GOT3 (cell line): ENCODE measurements at regions not wholly inside any gene's neighbourhood (a gene's known extent, or its start where the extent isn't known, plus 50 kb on each side); places are given as distances from the start of the nearest gene placed in this dataset.

Experiments
- DNase-seq: peaks from one replicate; lab custom pipeline; 2025; ENCODE audit warnings: mixed read lengths; lab: John Stamatoyannopoulos, UW

DNA sequence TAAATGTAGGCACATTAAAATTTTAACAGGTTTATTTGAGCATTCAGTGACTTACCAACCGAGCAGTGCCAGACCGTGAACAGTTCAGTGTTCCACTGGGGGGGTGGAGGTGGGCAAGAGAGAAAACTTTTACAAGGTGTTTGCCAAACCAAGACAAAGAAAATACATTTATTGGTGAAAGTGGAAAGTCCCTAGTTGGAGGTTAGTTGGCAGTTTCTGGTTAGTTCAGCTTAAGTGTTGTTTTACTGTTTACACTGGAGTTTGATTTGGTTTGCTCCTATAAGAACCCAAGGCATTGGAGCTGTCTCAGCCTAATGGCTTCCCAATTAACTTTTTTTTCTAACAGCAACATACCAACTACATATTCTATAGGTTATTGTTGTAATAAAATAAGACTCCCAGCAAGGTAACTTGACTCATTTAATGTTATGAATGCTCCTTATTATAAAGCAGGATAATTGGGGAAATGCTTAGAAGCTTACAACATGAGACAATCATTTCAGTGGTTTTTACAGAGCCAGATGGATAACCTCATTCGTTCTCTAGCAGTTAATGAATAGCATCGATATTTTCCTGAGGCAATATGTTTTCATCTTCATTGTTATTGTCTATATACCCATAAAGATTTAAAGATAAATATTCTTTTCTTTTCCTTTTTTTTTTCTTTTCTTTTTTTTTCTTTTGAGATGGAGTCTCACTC is 115.8 kb downstream of the ETNK1 start:
- DNase-seq: no peak

DNA sequence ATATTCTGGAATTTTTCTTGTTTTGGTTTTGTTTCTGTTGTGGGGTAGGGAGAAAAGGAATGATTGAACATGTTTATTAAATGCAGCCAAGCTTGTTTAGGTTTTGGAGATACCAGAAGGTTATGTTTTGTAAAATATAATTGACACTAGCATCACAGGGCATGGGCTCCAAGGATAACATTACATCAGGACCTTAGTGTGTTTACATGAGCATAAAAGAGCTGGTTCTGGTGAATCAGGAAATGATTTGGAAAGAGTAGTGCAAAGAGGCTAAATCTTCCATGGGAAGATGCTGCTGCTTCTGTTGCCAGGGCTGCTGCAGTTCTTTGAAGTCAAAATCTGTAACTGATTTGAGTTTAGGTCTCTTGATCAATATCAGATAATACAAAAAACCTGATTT is 118.7 kb downstream of the ETNK1 start:
- no peak for DNase-seq

- no peak for DNase-seq
Measured at GRCh38 chr12:22744197-22744596, 119.2 kb downstream of the ETNK1 start.

DNA sequence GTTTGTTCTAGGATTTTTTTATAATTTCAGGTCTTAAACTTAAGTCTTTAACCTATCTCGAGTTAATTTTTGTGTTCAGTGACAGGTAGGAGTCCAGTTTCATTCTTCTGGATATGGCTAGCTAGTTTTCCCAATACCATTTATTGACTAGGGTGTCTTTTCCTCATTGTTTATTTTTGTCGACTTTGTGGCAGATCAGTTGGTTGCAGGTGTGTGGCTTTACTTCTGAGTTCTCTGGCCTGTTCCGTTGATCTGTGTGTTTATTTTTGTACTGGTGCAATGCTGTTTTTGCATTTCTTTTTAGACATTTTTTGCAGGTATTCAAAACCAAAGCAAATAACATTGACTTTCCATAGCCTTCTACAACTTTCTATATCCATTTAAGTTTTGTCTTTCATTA is 121.7 kb downstream of the ETNK1 start:
- no peak for DNase-seq

- no peak for DNase-seq
Measured at GRCh38 chr12:22755629-22756028, 130.7 kb downstream of the ETNK1 start.

GRCh38 chr12:22759769-22760674 is 135.1 kb downstream of the ETNK1 start:
- DNase-seq: no peak

DNA sequence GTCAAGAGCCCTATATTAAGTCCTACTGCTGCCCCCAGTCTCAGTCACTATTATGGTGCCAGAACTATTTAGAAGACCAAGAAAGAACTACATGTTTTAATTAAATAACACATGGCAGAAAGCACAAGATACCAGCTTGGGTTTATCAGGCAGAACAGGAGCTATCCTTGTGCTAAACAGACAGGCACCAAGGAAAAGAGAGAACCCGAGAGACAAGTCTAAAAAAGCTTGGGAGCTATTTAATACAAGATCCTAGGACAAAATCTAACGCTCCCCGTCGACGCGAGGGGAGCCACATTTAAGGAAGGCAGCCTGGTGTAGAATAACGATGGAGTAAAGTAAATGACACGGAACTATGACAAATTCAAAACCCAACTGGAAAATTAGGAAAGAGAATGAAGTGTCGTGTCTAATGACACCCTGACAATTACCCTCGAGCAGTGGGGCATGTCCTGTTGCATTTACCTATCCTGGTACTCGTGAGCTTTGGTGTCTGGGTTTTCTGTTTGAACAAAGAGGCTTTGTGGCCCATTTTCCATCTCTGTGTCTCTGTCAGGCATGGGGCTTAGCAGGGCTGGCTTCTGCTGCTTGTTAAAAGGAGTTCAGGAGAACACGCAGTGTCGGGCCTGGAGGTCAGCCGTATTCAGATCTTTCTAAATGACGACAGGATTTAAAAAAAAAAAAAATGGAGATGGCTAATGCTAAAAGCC is 140.6 kb downstream of the ETNK1 start:
- no peak for DNase-seq

DNA sequence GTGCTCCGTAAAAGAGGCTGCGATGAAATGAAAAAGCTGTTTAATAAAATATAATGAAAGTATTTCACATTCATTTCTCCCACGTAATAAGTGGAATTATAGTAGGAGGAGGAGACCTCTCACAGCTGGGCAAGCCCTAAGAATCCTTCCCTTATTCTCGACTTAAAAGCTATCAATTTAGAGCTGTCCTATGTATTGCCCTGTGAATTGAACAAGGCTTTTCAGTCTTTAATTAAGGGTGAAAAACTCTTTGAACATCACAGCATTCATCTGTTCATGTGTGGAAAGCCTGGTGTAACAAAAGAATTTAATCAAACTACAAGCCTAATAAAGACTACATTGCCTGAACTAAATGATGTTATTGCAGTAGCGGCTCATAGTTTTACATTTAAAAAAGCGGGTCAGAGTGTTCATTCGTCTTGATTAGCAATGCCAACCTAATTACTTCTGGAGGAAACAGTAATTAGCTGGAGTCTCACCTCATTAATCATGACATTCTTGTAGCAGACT is 142.0 kb downstream of the ETNK1 start:
- DNase-seq: no peak

DNA sequence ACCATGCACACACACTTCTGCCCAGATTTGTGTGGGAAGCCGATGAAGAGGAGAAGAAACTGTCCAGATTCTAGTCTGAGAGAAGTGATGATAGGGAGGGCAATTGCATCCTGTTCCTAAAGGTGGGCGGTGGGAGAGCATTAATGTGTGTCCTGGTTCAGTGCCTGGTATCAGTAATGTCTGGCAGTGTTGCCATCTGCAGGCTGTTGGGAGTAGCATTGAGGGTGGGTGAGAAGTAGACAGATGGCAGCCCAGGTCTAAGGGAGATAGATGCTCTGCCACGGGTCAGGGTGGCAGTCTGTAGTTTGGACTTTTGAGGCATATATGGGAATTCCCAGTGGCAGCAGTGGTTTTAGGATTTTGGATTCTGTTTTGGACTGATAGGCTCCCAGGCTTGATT is 156.4 kb downstream of the ETNK1 start:
- no peak for DNase-seq

GRCh38 chr12:22787557-22787956 is 162.6 kb downstream of the ETNK1 start:
- DNase-seq: no peak

- no peak for DNase-seq
Measured at GRCh38 chr12:22788913-22789312, 163.9 kb downstream of the ETNK1 start.

DNA sequence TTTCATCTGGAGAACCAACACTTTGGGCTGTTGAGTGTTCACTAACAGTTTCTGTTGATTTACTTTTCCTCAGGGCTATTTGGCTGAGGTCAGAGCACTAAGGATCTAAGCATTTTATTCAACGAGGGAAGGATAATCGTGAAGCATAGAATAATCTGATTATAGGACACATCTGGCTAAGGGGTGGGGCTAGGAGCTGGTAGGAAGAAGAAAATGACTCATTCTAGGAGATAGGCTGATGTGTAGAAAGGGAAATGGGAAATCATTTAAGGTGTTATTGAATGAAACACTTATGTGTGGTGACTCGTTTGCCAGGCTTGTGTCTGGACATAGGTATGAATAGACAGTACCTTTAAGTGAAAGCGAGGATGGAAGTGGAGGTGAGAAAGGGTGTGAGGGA is 167.2 kb downstream of the ETNK1 start:
- no peak for DNase-seq

GRCh38 chr12:22794017-22794416 is 169.0 kb downstream of the ETNK1 start:
- no peak for DNase-seq

DNA sequence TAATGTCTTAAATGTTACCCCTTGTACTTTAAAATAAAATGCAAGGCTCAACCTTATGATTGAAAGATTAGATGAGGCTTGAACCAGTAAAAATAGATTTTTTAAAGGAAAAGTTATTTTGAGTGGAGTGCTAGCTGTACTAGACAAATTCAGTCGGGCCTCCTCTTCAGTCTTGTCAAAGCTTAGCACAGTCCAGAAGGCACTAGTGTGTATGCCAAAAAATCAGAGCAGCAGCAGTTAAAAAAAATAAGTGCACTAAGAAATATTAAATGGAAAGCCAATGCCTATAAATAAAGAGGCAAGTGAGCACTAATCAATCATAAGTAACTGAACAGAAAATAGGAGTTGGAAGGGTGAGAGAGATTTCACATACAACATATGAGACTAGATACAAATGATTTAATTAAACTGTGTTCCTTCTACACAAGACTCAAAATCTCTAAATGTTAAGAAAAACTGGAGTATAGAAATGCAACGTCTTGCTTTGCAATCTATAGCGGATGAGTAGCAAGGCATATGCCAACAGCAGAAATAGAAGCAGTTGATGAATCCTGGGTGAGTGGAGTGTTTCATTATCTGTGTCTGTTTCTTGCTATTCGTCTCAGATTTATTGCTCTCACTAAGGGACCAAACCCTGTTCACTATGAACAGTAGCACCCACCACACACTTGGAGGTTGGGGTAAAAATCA is 172.1 kb downstream of the ETNK1 start:
- no peak for DNase-seq

GRCh38 chr12:22797701-22798100 is 172.7 kb downstream of the ETNK1 start:
- no peak for DNase-seq

DNA sequence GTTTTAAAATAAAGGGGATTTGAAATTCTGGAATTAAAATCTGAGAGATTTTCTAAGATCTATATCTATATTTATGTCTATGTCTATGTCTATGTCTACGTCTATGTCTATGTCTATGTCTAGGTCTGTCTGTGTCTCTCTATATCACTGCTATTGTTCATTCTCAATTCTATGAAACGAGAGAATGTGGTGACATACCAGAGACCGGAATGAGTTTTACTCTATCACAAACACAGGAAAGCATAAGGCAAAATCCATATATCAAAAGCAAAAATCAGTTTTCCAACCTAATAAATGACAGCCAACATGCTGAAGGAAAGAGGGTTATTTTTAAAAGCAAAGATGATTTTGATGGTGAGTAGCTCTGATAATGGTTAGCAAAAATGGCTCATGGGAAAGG is 173.1 kb downstream of the ETNK1 start:
- no peak for DNase-seq

- DNase-seq: no peak
Measured at GRCh38 chr12:22799503-22799902, 174.5 kb downstream of the ETNK1 start.

DNA sequence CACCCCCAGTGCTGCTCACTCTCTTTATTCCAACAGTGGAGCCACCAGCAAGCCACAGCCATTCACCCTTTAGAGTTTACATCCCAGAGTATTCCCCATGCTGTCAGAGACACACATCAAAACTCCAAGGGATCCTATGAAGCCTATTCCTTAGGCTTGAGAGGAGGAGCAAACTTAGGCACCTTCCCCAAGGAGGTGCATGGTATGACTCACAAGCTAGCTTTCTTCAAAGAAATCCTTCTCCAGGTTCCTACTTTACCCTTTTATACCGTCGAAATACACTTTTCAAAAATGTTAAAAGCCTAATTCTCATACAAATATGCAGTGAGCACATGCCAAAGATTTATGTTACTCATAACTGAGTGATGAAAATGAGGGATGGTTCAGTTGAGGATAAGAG is 175.4 kb downstream of the ETNK1 start:
- no peak for DNase-seq

DNA sequence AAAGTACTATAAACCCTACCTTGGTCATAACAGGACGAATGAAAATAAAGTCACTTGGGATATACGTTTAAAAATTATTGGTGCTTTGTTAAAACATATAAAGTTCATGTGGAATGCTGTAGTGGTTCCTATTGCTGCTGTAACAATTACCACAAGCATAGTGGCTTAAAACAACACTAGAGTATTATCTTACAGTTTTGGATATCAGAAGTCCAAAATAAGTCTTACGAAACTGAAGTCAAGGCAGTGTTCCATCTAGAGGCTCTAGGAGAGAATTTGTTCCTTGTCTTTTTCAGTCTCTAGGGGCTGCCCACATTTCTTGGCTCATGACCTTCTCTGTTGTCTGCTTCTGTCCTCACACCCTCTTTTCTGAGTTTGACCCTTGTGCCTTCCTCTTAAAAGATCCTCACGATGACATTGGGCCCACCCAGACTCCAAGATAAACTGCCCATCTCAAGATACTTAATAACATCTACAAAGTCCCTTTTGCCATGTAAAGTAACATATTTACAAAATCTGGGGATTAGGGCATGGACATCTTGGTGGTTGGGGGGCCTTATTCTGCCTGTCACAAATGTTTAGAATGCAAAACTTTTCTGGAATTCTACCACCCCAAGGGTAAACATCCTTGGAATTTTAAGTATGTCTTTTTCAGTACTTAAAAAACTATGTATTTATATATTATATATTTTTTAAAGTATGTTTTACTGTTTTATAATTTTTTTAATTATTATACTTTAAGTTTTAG is 178.1 kb downstream of the ETNK1 start:
- DNase-seq: no peak

GRCh38 chr12:22803725-22804124 is 178.8 kb downstream of the ETNK1 start:
- DNase-seq: no peak

DNA sequence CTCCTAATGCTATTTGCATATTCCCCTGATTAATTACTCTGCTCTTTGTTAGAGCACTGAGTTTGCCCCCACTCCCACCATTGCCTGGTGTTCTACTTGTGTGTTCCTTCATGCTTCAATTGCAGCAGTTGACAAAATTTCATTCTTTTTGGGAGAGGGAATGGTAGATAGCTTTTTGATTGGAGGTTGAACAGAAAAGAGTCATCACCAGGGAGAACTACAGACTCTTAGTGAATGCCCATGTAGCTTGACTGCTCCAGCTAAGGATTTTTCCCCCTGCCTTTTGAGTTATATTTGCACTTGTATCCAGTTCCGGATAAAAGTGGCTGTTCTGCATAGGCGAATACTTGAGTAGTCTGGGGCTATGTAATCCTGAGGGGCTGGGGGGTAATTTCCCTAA is 183.9 kb downstream of the ETNK1 start:
- no peak for DNase-seq
